ENCODE measurements at regions not wholly inside any gene's neighbourhood (a gene's known extent, or its start where the extent isn't known, plus 50 kb on each side); places are given as distances from the start of the nearest gene placed in this dataset.

- Mint-ChIP-seq H3K27me3 (ENCODE audit: low read depth in 3 of 3) (peaks cover 0 to 2% (median 0%) of the 10 kb centered on the region in 3 donors), H3K4me3 (no peak overlapping the region), H3K9me3 (peaks cover 0 to 8% (median 0%) of the 10 kb centered on the region in 7 donors), H3K27ac (no peak overlapping the region), H3K36me3 (no peaks in the 10 kb centered on the region), H3K4me1 (no peaks in the 10 kb centered on the region)
- no peak for DNase-seq
- Histone ChIP-seq H3K4me3 (replicated peaks in 1 of 3; ENCODE audit: low read depth in 2 of 3, low read length in 3 of 3) (no peak overlapping the region), H4K20me1 (ENCODE audit: insufficient read depth, low read length) (no peaks in the 10 kb centered on the region), H2AFZ (ENCODE audit: insufficient read depth, low read depth, low read length, poor library complexity, severe bottlenecking) (no peak overlapping the region), H3K4me2 (replicated peaks; ENCODE audit: extremely low read depth, low read length, poor library complexity, severe bottlenecking) (no peak overlapping the region), H3K4me1 (ENCODE audit: control insufficient read depth in 1 of 2, insufficient read depth in 2 of 2, low read length in 2 of 2) (no peaks in the 10 kb centered on the region), H3K36me3 (replicated peaks in 1 of 2; ENCODE audit: control insufficient read depth in 1 of 2, insufficient read depth in 2 of 2, low read length in 2 of 2) (no peaks in the 10 kb centered on the region), H3K79me2 (ENCODE audit: insufficient read depth, low read length) (no peaks in the 10 kb centered on the region), H3K27me3 (ENCODE audit: control insufficient read depth in 2 of 2, insufficient read depth in 2 of 2, low read length in 2 of 2) (no peaks in the 10 kb centered on the region), H3K9me3 (replicated peaks in 1 of 2; ENCODE audit: control insufficient read depth in 1 of 2, insufficient read depth in 1 of 2, low read length in 2 of 2) (no peaks in the 10 kb centered on the region), H3K27ac (ENCODE audit: low read depth in 1 of 2, low read length in 2 of 2) (no peak overlapping the region), H3K9ac (ENCODE audit: insufficient read depth, low read length, poor library complexity, severe bottlenecking) (no peak overlapping the region)
- intact Hi-C loops (cut with micrococcal nuclease), result no loop called here
- no peak for TF ChIP-seq CTCF (IDR thresholded peaks at IDR 0.05)
- WGBS (ENCODE audit: insufficient coverage), result 89% methylated on average over 1 of the region's 3 CpGs
Measured at GRCh38 chr13:72403396-72404010, 323.9 kb downstream of the MZT1 start.

- no peak overlapping the region for H3K27ac Mint-ChIP-seq
- H3K9me3 Mint-ChIP-seq, result peaks cover 0 to 5% (median 0%) of the 10 kb centered on the region in 7 donors
- Histone ChIP-seq H3K27me3 (ENCODE audit: control insufficient read depth in 2 of 2, insufficient read depth in 2 of 2, low read length in 2 of 2) (no peaks in the 10 kb centered on the region), H3K9ac (ENCODE audit: insufficient read depth, low read length, poor library complexity, severe bottlenecking) (no peak overlapping the region), H3K36me3 (replicated peaks in 1 of 2; ENCODE audit: control insufficient read depth in 1 of 2, insufficient read depth in 2 of 2, low read length in 2 of 2) (no peaks in the 10 kb centered on the region), H3K4me3 (replicated peaks in 1 of 3; ENCODE audit: low read depth in 2 of 3, low read length in 3 of 3) (no peak overlapping the region), H3K4me1 (ENCODE audit: control insufficient read depth in 1 of 2, insufficient read depth in 2 of 2, low read length in 2 of 2) (no peaks in the 10 kb centered on the region), H2AFZ (ENCODE audit: insufficient read depth, low read depth, low read length, poor library complexity, severe bottlenecking) (no peak overlapping the region), H3K27ac (ENCODE audit: low read depth in 1 of 2, low read length in 2 of 2) (no peak overlapping the region), H3K4me2 (replicated peaks; ENCODE audit: extremely low read depth, low read length, poor library complexity, severe bottlenecking) (no peak overlapping the region), H3K9me3 (replicated peaks in 1 of 2; ENCODE audit: control insufficient read depth in 1 of 2, insufficient read depth in 1 of 2, low read length in 2 of 2) (no peaks in the 10 kb centered on the region), H3K79me2 (ENCODE audit: insufficient read depth, low read length) (no peaks in the 10 kb centered on the region), H4K20me1 (ENCODE audit: insufficient read depth, low read length) (no peaks in the 10 kb centered on the region)
- no peak for DNase-seq
- intact Hi-C loops (cut with micrococcal nuclease), result no loop called here
- no peaks in the 10 kb centered on the region for H3K4me1 Mint-ChIP-seq
- H3K4me3 Mint-ChIP-seq, result no peak overlapping the region
- no peak for TF ChIP-seq CTCF (IDR thresholded peaks at IDR 0.05)
- H3K36me3 Mint-ChIP-seq, result no peaks in the 10 kb centered on the region
- H3K27me3 Mint-ChIP-seq (ENCODE audit: low read depth in 3 of 3), result peaks cover 0 to 2% (median 0%) of the 10 kb centered on the region in 3 donors
- no CpG with 5 or more reads among the region's 3 CpGs for WGBS (ENCODE audit: insufficient coverage)
Measured at GRCh38 chr13:72400856-72401255, 326.6 kb downstream of the MZT1 start.

Measured in CD14-positive monocyte (primary cell).